ENCODE measurements at regions not wholly inside any gene's neighbourhood (a gene's known extent, or its start where the extent isn't known, plus 50 kb on each side); places are given as distances from the start of the nearest gene placed in this dataset.

- no peaks in the 10 kb centered on the region for H3K9me3 ChIP-seq (ENCODE audit: control insufficient read depth, insufficient read depth, low read length)
- 0 out of 2 replicates have a peak overlapping the region, but pooled peaks have one; percentile 51 for H3K4me2 ChIP-seq (ENCODE audit: low read length)
- H3K27me3 ChIP-seq (ENCODE audit: control insufficient read depth, low read length), result peaks cover 5% of the 10 kb centered on the region; the same call in 1 of the 2 replicates
- no peak for TF ChIP-seq EZH2phosphoT487 (IDR thresholded peaks at IDR 0.05; ENCODE audit: borderline replicate concordance, low read length)
- no peak for TF ChIP-seq CTCF (IDR thresholded peaks at IDR 0.05; ENCODE audit: low read depth, low read length, poor library complexity, severe bottlenecking)
- no peaks in the 10 kb centered on the region for H3K9me2 ChIP-seq (replicated peaks; ENCODE audit: control insufficient read depth, low read length)
- peaks cover 18% of the 10 kb centered on the region for H3K4me1 ChIP-seq (ENCODE audit: control insufficient read depth, low read length)
- no peak overlapping the region for H3K4me3 ChIP-seq (ENCODE audit: low read length)
- H3K27ac ChIP-seq (ENCODE audit: low read depth, low read length), result no peak overlapping the region
- H3K79me2 ChIP-seq (ENCODE audit: control insufficient read depth, low read length), result no peaks in the 10 kb centered on the region
- H3F3A ChIP-seq (ENCODE audit: control insufficient read depth, insufficient read depth), result no peaks in the 10 kb centered on the region
- H4K20me1 ChIP-seq (ENCODE audit: control insufficient read depth, insufficient read depth, low read depth, low read length), result no peaks in the 10 kb centered on the region
- H3K36me3 ChIP-seq (ENCODE audit: control insufficient read depth, low read length), result no peaks in the 10 kb centered on the region
Observed at GRCh38 chr5:58156361-58156760, 303.5 kb downstream of the PLK2 start.

- H3K4me2 ChIP-seq (ENCODE audit: low read length), result no peak overlapping the region
- no peaks in the 10 kb centered on the region for H4K20me1 ChIP-seq (ENCODE audit: control insufficient read depth, insufficient read depth, low read depth, low read length)
- H3K36me3 ChIP-seq (ENCODE audit: control insufficient read depth, low read length), result no peaks in the 10 kb centered on the region
- H3K9me3 ChIP-seq (ENCODE audit: control insufficient read depth, insufficient read depth, low read length), result no peaks in the 10 kb centered on the region
- no peak overlapping the region for H3K27ac ChIP-seq (ENCODE audit: low read depth, low read length)
- no peak overlapping the region for H3K4me3 ChIP-seq (ENCODE audit: low read length)
- peaks cover 18% of the 10 kb centered on the region for H3K4me1 ChIP-seq (ENCODE audit: control insufficient read depth, low read length)
- H3K9me2 ChIP-seq (replicated peaks; ENCODE audit: control insufficient read depth, low read length), result no peaks in the 10 kb centered on the region
- TF ChIP-seq EZH2phosphoT487 (IDR thresholded peaks at IDR 0.05; ENCODE audit: borderline replicate concordance, low read length) (no peak), CTCF (IDR thresholded peaks at IDR 0.05; ENCODE audit: low read depth, low read length, poor library complexity, severe bottlenecking) (no peak)
- no peaks in the 10 kb centered on the region for H3K79me2 ChIP-seq (ENCODE audit: control insufficient read depth, low read length)
- peaks cover 5% of the 10 kb centered on the region; the same call in 1 of the 2 replicates for H3K27me3 ChIP-seq (ENCODE audit: control insufficient read depth, low read length)
- no peaks in the 10 kb centered on the region for H3F3A ChIP-seq (ENCODE audit: control insufficient read depth, insufficient read depth)
Observed at GRCh38 chr5:58153255-58153654, 306.6 kb downstream of the PLK2 start.

GRCh38 chr5:58151414-58151813 lies 308.5 kb downstream of the PLK2 start:
- Histone ChIP-seq H4K20me1 (ENCODE audit: control insufficient read depth, insufficient read depth, low read depth, low read length) (no peaks in the 10 kb centered on the region), H3K36me3 (ENCODE audit: control insufficient read depth, low read length) (no peaks in the 10 kb centered on the region), H3K27me3 (ENCODE audit: control insufficient read depth, low read length) (peaks cover 4% of the 10 kb centered on the region; the same call in 1 of the 2 replicates), H3K4me3 (ENCODE audit: low read length) (no peak overlapping the region), H3K27ac (ENCODE audit: low read depth, low read length) (no peak overlapping the region), H3K9me3 (ENCODE audit: control insufficient read depth, insufficient read depth, low read length) (no peaks in the 10 kb centered on the region), H3K79me2 (ENCODE audit: control insufficient read depth, low read length) (no peaks in the 10 kb centered on the region), H3K4me2 (ENCODE audit: low read length) (no peak overlapping the region), H3K9me2 (replicated peaks; ENCODE audit: control insufficient read depth, low read length) (no peaks in the 10 kb centered on the region), H3K4me1 (ENCODE audit: control insufficient read depth, low read length) (0 out of 2 replicates have a peak, but pooled peaks cover 3% of the 10 kb centered on the region), H3F3A (ENCODE audit: control insufficient read depth, insufficient read depth) (no peaks in the 10 kb centered on the region)
- TF ChIP-seq EZH2phosphoT487 (IDR thresholded peaks at IDR 0.05; ENCODE audit: borderline replicate concordance, low read length) (no peak), CTCF (IDR thresholded peaks at IDR 0.05; ENCODE audit: low read depth, low read length, poor library complexity, severe bottlenecking) (no peak)

Data from DOHH2 (cell line).